ENCODE measurements at regions not wholly inside any gene's neighbourhood (a gene's known extent, or its start where the extent isn't known, plus 50 kb on each side); places are given as distances from the start of the nearest gene placed in this dataset.

GRCh38 chr12:115212356-115212755 lies 528.4 kb upstream of the TBX3 start:
- TF ChIP-seq, protein P1, sequence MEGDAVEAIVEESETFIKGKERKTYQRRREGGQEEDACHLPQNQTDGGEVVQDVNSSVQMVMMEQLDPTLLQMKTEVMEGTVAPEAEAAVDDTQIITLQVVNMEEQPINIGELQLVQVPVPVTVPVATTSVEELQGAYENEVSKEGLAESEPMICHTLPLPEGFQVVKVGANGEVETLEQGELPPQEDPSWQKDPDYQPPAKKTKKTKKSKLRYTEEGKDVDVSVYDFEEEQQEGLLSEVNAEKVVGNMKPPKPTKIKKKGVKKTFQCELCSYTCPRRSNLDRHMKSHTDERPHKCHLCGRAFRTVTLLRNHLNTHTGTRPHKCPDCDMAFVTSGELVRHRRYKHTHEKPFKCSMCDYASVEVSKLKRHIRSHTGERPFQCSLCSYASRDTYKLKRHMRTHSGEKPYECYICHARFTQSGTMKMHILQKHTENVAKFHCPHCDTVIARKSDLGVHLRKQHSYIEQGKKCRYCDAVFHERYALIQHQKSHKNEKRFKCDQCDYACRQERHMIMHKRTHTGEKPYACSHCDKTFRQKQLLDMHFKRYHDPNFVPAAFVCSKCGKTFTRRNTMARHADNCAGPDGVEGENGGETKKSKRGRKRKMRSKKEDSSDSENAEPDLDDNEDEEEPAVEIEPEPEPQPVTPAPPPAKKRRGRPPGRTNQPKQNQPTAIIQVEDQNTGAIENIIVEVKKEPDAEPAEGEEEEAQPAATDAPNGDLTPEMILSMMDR (IDR thresholded peaks at IDR 0.05; ENCODE audit: extremely low read depth, missing control alignments): no peak
- DNase-seq (ENCODE audit: low spot score): no peak

GRCh38 chr12:115210533-115211252 lies 526.7 kb upstream of the TBX3 start:
- no peak for DNase-seq (ENCODE audit: low spot score)
- TF ChIP-seq, protein P1 (IDR thresholded peaks at IDR 0.05; ENCODE audit: extremely low read depth, missing control alignments): no peak

DNA sequence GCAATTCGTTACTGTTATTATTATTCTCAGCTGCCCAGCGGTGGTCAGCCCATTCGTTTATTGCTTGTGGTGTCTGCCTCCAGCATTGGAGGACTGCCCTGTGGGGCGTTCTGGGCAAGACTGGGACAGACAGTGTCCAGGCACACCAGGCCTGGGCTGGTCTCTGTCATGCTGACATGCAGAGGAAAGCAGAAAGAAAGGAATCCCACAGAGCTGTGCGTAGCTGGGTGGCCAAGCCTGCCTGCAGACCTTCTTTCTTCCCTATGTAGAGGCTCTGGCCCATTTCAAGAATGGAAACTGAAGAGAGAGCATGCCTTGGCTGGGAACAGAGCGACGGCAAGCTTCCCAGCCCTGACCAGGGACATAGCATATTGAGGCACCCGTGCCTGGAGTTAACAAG lies 525.3 kb upstream of the TBX3 start:
- TF ChIP-seq, protein P1 (IDR thresholded peaks at IDR 0.05; ENCODE audit: extremely low read depth, missing control alignments): no peak
- no peak for DNase-seq (ENCODE audit: low spot score)

GRCh38 chr12:115208098-115208497 lies 524.1 kb upstream of the TBX3 start:
- TF ChIP-seq, protein P1 (IDR thresholded peaks at IDR 0.05; ENCODE audit: extremely low read depth, missing control alignments): no peak
- DNase-seq (ENCODE audit: low spot score): no peak

DNA sequence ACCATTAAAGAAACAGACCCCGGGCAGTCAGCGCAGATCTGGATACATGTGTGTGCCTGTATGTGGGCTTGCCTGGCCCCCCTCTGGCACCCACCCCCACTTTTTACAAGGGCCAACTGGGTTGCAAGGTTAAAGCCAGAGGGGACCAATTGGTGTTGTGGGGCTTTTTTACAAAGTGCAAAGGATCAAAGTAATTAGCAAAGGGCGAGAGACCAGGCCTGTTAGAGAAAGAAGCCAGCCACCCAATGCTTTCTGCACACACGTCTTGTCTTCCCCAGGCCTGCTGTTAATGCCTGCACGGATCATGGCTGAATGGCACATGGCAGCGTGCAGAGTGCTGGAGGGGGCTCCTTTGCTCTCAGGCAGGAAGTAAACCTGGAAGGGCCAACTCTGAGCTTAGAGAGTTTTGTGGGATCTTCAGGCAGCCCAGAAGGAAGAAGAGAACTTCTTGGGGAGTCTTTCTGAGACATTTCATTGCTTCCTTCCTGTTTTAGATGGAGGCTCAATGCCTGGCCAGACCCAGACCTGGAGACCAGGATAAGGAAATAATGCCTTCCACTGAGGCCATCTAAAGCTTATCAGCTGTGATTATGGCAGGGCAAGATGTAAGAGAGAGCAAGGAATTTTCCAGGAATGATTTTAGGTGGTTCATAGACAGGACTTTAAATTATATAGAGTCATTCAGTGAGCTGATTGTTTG lies 523.4 kb upstream of the TBX3 start:
- no peak for DNase-seq (ENCODE audit: low spot score)
- TF ChIP-seq, protein P1 (IDR thresholded peaks at IDR 0.05; ENCODE audit: extremely low read depth, missing control alignments): no peak

- no peak for DNase-seq (ENCODE audit: low spot score)
These were observed 522.8 kb upstream of the TBX3 start for GRCh38 chr12:115206801-115207200.

More at GRCh38 chr12:115206801-115207200, 522.8 kb upstream of the TBX3 start:
- TF ChIP-seq, protein P1 (IDR thresholded peaks at IDR 0.05; ENCODE audit: extremely low read depth, missing control alignments): no peak

Data from GM20000 (cell line).